GM19328 (cell line): ENCODE measurements at regions not wholly inside any gene's neighbourhood (a gene's known extent, or its start where the extent isn't known, plus 50 kb on each side); places are given as distances from the start of the nearest gene placed in this dataset.

Source experiments
- ATAC-seq: cut with Tn5 transposase; IDR thresholded peaks from one replicate; pipeline ENCODE4 v1.9.1; 2021; ENCODE audit warnings: mild to moderate bottlenecking, moderate library complexity; ENCODE audit not compliant: unreplicated experiment

GRCh38 chr2:181374781-181375675, 82.2 kb upstream of the ITGA4 start:
- peak; percentile 55 for ATAC-seq

GRCh38 chr2:181376442-181376841, 80.7 kb upstream of the ITGA4 start:
- no peak for ATAC-seq

- no peak for ATAC-seq
Observed at GRCh38 chr2:181376999-181377398, 80.2 kb upstream of the ITGA4 start.

- no peak for ATAC-seq
Observed at GRCh38 chr2:181378491-181378890, 78.7 kb upstream of the ITGA4 start.

DNA sequence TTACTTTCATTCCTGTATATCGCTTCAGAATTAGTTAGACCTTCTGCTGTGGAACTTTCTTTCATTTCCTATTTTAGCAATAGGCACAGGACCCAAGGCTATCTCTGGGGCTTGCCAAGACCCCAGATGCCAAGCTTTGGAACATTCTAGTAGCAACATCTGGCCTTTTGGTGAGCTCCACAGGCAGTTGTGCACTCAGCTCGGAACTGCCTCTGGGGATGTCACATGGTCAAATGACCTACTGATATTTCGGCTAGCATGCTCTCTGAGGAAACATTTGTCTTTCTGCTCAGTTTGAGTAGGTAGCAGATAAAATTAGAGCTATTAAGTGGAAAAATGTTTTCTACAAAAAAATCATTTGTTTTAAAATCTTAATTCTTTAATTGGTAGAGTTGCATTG, 76.6 kb upstream of the ITGA4 start:
- ATAC-seq = no peak

GRCh38 chr2:181384923-181385322, 72.3 kb upstream of the ITGA4 start:
- no peak for ATAC-seq

DNA sequence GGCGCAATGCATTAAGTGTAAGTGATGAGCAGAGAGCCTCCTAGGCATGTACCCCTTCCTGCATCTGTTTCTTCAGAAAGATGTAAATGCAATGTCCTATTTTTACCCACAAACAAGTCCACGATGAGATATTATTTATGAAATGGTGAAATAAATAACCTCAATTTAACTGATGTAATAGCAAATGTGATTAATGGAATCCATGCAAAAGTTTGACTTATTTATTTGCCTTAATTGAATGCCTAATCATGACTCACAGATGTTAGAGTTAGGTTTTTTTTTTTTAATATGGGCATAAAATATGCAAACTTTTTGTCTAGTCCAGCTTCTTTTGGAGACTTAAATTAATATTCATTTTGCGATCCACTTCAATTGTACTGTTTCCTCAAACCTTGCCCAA, 67.7 kb upstream of the ITGA4 start:
- ATAC-seq = no peak

DNA sequence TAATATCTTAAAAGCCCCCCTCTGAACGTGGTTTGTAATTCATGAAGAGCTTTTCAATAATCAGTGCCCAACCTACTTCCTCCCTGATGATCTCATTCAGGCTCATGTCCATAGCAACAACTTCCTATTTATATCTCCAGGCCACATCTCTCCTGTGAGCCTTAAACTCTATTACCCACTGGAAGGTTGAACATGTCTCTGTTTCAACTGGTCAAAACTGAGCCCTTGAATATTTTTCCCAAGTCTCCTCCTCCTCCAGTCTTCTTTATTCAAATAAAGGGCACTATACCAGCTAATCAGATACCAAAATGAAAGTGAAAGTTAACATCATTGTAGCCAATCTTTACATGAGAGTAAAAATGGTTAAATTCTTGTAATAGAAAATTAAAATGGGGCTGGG, 63.7 kb upstream of the ITGA4 start:
- ATAC-seq = no peak

DNA sequence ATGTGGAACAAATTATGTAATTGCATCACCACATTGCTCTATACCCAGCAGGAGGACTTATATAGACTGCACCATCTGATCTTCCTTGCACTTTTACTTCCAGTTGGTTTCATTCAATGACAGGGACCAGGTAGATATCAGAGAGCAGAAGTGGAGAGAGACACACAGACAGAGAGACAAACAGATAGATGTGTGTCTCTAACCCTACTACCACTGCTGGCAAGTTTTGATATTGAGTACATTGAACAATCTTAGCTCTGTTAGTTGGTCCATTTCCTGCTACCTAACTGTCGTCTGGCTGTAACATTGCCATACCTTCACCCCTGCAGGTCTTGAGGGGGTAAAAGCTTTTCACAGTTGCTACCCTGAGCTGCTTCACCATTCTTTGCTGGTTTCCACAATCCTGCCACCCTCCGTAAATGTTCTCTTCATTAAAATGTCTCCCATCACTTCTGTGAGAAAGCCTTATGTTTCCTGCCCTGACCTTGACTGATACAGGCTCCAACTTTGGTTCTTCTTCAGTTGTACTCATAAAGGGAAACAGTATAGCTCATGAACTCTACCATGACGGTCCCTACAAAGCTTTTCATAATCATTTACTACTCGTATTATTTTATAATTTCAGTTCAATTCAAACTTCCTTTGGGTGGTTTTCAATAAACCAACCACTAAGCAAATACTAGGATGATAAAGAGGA, 62.3 kb upstream of the ITGA4 start:
- no peak for ATAC-seq

- ATAC-seq = no peak
Observed at GRCh38 chr2:181395851-181396250, 61.3 kb upstream of the ITGA4 start.

GRCh38 chr2:181396256-181397123, 60.7 kb upstream of the ITGA4 start:
- ATAC-seq = no peak

DNA sequence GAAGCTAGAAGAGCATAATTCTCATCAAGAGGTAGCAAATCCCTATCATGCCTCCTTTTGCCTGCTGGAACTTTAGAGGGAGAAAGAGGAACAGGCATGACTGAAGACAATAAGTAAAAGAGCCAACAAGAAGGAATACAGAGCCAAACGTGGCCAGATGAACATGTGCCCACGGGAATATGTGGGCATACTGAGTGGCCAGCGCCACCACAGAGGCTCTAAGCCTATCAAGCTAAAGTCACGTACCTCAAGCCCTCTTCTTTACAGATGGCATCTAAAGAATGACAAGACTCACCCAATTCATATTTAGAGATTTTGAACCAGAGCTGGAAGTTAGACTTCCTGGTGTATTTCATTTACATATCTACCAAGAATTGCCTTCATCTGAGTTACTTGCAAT, 59.9 kb upstream of the ITGA4 start:
- no peak for ATAC-seq

DNA sequence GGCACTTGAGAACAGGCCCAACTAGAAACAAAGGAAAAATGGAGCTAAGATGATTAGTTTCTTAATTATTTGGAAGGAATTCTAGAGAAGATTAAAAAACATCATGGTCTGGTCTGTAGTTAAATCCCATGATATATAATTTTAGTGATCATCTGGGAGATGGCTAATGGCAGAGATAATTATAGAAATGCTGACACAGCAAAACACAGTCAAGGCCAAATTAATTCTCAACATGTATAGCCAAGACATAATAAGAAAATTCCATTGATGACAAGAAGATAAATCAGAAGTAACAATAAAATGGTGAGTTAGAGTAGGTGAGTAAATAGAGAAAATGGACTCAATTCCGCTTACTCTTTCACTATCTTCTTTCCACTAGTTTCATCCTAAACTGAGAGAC, 59.2 kb upstream of the ITGA4 start:
- no peak for ATAC-seq

- ATAC-seq = no peak
Observed at GRCh38 chr2:181399027-181399426, 58.2 kb upstream of the ITGA4 start.

GRCh38 chr2:181404472-181404871, 52.7 kb upstream of the ITGA4 start:
- peak; percentile 72 for ATAC-seq

DNA sequence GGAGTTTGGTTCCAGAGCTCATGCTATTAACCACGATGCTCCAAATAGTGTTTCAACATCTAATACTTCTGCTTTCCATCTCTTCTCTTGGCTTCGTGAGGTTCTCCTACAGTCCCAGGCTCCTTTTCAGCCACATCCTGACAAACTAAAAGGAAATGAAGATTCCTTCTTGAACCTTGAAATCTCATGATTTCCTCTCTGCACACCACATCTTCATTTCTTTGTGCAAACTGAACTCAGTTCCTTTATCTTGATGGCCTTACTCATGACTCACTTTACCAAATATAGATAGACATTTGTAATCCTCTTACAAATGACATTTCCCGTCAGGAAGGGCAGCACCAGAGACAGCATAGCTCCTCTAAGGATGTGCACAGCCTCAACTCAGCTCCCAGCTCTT, 50.0 kb upstream of the ITGA4 start:
- no peak for ATAC-seq
